HCT116 (cell line): ENCODE measurements at regions not wholly inside any gene's neighbourhood (a gene's known extent, or its start where the extent isn't known, plus 50 kb on each side); places are given as distances from the start of the nearest gene placed in this dataset.

Source experiments
- ATAC-seq: fragments of 200-7000 bp; cut with Tn5 transposase; 2 replicates; pipeline ENCODE4 v1.9.1; 2020; ENCODE audit warnings: mild to moderate bottlenecking, moderate library complexity
- BruUV-seq: library from RNA; stranded (reverse); fragments of 400-500 nt; replicated peaks from 2 replicates; lab custom pipeline; 2021; lab: Mats Ljungman, UMichigan
- CTCF ChIA-PET: fragments of 300-600 bp; sonication (Branson Sonifier 250); formaldehyde crosslinking; loops from one replicate; lab custom pipeline; 2021; ENCODE audit warnings: antibody characterized with exemption; lab: Charles Lee
- POLR2A ChIA-PET: fragments of 300-600, 350-600 bp; sonication (Branson Sonifier 250); formaldehyde crosslinking; loops from one replicate; lab custom pipeline; 2021; ENCODE audit warnings: antibody characterized with exemption; lab: Charles Lee
- RAD21 ChIA-PET, 2 experiments: fragments of 300-600 bp; sonication (Branson Sonifier 250); formaldehyde crosslinking; loops; one replicate each; lab custom pipeline; 2023; ENCODE audit warnings: low total read pairs in 2 of 2; ENCODE audit not compliant: uncharacterized antibody in 2 of 2, unreplicated experiment in 2 of 2, low non-redundant PET in 1 of 2; lab: Charles Lee
- DNase-seq: peaks from one replicate; pipeline ENCODE4 v3.0.0-alpha.2; 2010; ENCODE audit warnings: low read depth, low spot score
- H2AFZ ChIP-seq: fragments of 200-600 bp; shearing (Covaris generic), sonication (generic); 2 replicates; pipeline ENCODE4 v1.6.1; 2017; ENCODE audit warnings: low read depth, mixed run types, mixed read lengths, antibody characterized with exemption, low read length; ENCODE audit not compliant: poor library complexity, severe bottlenecking
- H3K27ac ChIP-seq: 2 replicates; pipeline ENCODE4 v1.5.1; 2012; ENCODE audit warnings: low read depth, low read length
- H3K27me3 ChIP-seq: fragments of 200-600 bp; sonication (generic); 2 replicates; pipeline ENCODE4 v1.6.1; 2016; ENCODE audit warnings: mixed run types, low read length, mixed read lengths; ENCODE audit not compliant: insufficient read depth
- H3K36me3 ChIP-seq, 2 experiments: fragments of 200-500 bp in 1 of 2; fragments of 200-600 bp in 1 of 2; sonication (Bioruptor generic) in 1 of 2; sonication (generic) in 1 of 2; 2 replicates each; pipeline versions ENCODE4 v1.5.1 to v1.6.1; 2014 to 2016; ENCODE audit warnings: low read length in 2 of 2, inconsistent platforms in 1 of 2, mixed read lengths in 1 of 2, mixed run types in 1 of 2; ENCODE audit not compliant: insufficient read depth in 2 of 2, control insufficient read depth in 1 of 2
- H3K4me1 ChIP-seq, 2 experiments: fragments of 200-600 bp in 1 of 2; sonication (generic) in 1 of 2; 2 replicates each; pipeline versions ENCODE4 v1.5.1 to v1.6.1; 2012 to 2017; ENCODE audit warnings: low read length in 2 of 2, inconsistent platforms in 1 of 2, mild to moderate bottlenecking in 1 of 2, mixed read lengths in 1 of 2, mixed run types in 1 of 2, moderate library complexity in 1 of 2; ENCODE audit not compliant: insufficient read depth in 2 of 2, control insufficient read depth in 1 of 2
- H3K4me2 ChIP-seq: fragments of 200-600 bp; sonication (generic); 2 replicates; pipeline ENCODE4 v1.6.1; 2017; ENCODE audit warnings: mixed run types, low read length, mixed read lengths
- H3K4me3 ChIP-seq, 2 experiments: fragments of 200-600 bp in 1 of 2; sonication (generic) in 1 of 2; replicated peaks in 1 of 2; 2 replicates each; pipeline ENCODE4 v1.5.1; 2011 to 2016; ENCODE audit warnings: low read length in 2 of 2, control low read depth in 1 of 2, low read depth in 1 of 2, mild to moderate bottlenecking in 1 of 2, mixed read lengths in 1 of 2, mixed run types in 1 of 2
- H3K79me2 ChIP-seq: fragments of 200-600 bp; sonication (generic); 2 replicates; pipeline ENCODE4 v1.6.1; 2017; ENCODE audit warnings: mild to moderate bottlenecking, mixed run types, low read length, moderate library complexity, mixed read lengths; ENCODE audit not compliant: insufficient read depth
- H3K9ac ChIP-seq: fragments of 200-600 bp; sonication (generic); 2 replicates; pipeline ENCODE4 v1.6.1; 2016; ENCODE audit warnings: low read length, mixed read lengths
- H3K9me2 ChIP-seq: fragments of 200-600 bp; sonication (generic), shearing (Covaris generic); 2 replicates; pipeline ENCODE4 v1.6.1; 2017; ENCODE audit warnings: mixed run types, mild to moderate bottlenecking, moderate library complexity; ENCODE audit not compliant: insufficient read depth
- H3K9me3 ChIP-seq, 2 experiments: fragments of 200-500 bp in 1 of 2; fragments of 200-600 bp in 1 of 2; sonication (Bioruptor generic) in 1 of 2; sonication (generic) in 1 of 2; 2 replicates each; pipeline ENCODE4 v1.6.1; 2014 to 2017; ENCODE audit warnings: low read length in 2 of 2, mixed read lengths in 2 of 2, inconsistent platforms in 1 of 2, low read depth in 1 of 2, mild to moderate bottlenecking in 1 of 2, mixed run types in 1 of 2, moderate library complexity in 1 of 2; ENCODE audit not compliant: control insufficient read depth in 1 of 2, insufficient read depth in 1 of 2
- H4K20me1 ChIP-seq: fragments of 200-600 bp; sonication (generic), shearing (Covaris generic); 2 replicates; pipeline ENCODE4 v1.6.1; 2017; ENCODE audit warnings: mixed run types, mild to moderate bottlenecking, moderate library complexity; ENCODE audit not compliant: insufficient read depth
- ATF3 ChIP-seq: IDR thresholded peaks from 2 replicates; pipeline ENCODE4 v1.6.1; 2012
- CEBPB ChIP-seq: IDR thresholded peaks from 2 replicates; pipeline ENCODE4 v1.6.1; 2012; ENCODE audit warnings: low read depth
- EGR1 ChIP-seq: IDR thresholded peaks from 2 replicates; pipeline ENCODE4 v1.6.1; 2012; ENCODE audit warnings: low read depth
- ELF1 ChIP-seq: IDR thresholded peaks from 2 replicates; pipeline ENCODE4 v1.6.1; 2012; ENCODE audit warnings: low read depth, borderline replicate concordance
- EZH2 ChIP-seq: fragments of 200-600 bp; sonication (generic); IDR thresholded peaks from 2 replicates; pipeline ENCODE4 v1.6.1; 2017; ENCODE audit warnings: antibody characterized with exemption, mixed run types
- EZH2phosphoT487 ChIP-seq: fragments of 200-600 bp; IDR thresholded peaks from 2 replicates; pipeline ENCODE4 v1.6.1; 2018; ENCODE audit warnings: antibody characterized with exemption, borderline replicate concordance
- SP1 ChIP-seq: IDR thresholded peaks from 2 replicates; pipeline ENCODE4 v1.6.1; 2012; ENCODE audit warnings: low read depth
- TCF7L2 ChIP-seq: IDR thresholded peaks from 2 replicates; pipeline ENCODE4 v1.7.0; 2011; ENCODE audit warnings: borderline replicate concordance, inconsistent platforms; ENCODE audit not compliant: insufficient read depth, insufficient read length; ENCODE audit errors: extremely low read depth
- YY1 ChIP-seq: IDR thresholded peaks from 2 replicates; pipeline ENCODE4 v1.6.1; 2011; ENCODE audit warnings: low read length, low read depth, moderate library complexity, mild to moderate bottlenecking; ENCODE audit not compliant: insufficient replicate concordance; ENCODE audit errors: extremely low read depth
- ZBTB33 ChIP-seq: IDR thresholded peaks from 2 replicates; pipeline ENCODE4 v1.6.1; 2011; ENCODE audit warnings: mild to moderate bottlenecking, low read length, moderate library complexity; ENCODE audit not compliant: insufficient replicate concordance; ENCODE audit errors: extremely low read depth
- intact Hi-C: fragments of 100-400 bp; cut with micrococcal nuclease; formaldehyde crosslinking; loops from 2 replicates; pipeline ENCODE4 v1.10.0; 2022
- TF ChIP-seq, protein P1 (sequence below): IDR thresholded peaks from 2 replicates; pipeline ENCODE4 v1.6.1; 2012

DNA sequence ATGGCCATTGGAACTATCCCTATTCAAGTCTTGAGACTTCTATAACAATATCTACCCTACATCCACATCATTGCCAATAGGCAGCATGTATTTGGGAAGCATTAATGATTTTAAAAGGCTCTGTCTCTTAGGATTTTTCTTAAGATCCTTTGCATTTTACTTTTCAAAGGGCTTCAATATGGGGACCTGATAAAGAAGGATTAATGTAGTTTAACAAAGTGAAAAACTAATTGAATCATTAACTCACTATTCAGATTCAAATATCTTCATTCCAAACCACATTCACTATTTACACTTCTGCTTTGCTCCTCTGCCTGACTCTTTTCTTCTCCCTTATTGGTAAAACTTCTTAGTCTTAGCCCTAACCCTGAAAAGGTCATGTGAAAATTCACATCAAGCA is 333.0 kb downstream of the EPHA7 start:
- RAD21 ChIA-PET: no interaction called here
- no peak overlapping the region for H2AFZ ChIP-seq
- TF ChIP-seq EGR1 (no peak), CEBPB (no peak)
- TF ChIP-seq, all 23 proteins: peak for 0
- DNase-seq (no peak), ATAC-seq (no peak)
- H3K4me1 ChIP-seq: no peaks in the 10 kb centered on the region
- H3K79me2 ChIP-seq: no peaks in the 10 kb centered on the region
- no peak overlapping the region for H3K27ac ChIP-seq
- no peaks in the 10 kb centered on the region for H3K36me3 ChIP-seq
- H3K9me3 ChIP-seq: peaks cover 3 to 6% of the 10 kb centered on the region in 2 experiments; a peak in 2 of 4 replicates
- ChIA-PET POLR2A (no interaction called here), CTCF (no interaction called here)
- no peaks in the 10 kb centered on the region for H4K20me1 ChIP-seq
- no peak overlapping the region for H3K9ac ChIP-seq
- no TSS peak for BruUV-seq
- intact Hi-C loops: no loop called here
- no peaks in the 10 kb centered on the region for H3K27me3 ChIP-seq
- H3K4me3 ChIP-seq: no peak overlapping the region
- no peak overlapping the region for H3K4me2 ChIP-seq
- H3K9me2 ChIP-seq: no peaks in the 10 kb centered on the region

DNA sequence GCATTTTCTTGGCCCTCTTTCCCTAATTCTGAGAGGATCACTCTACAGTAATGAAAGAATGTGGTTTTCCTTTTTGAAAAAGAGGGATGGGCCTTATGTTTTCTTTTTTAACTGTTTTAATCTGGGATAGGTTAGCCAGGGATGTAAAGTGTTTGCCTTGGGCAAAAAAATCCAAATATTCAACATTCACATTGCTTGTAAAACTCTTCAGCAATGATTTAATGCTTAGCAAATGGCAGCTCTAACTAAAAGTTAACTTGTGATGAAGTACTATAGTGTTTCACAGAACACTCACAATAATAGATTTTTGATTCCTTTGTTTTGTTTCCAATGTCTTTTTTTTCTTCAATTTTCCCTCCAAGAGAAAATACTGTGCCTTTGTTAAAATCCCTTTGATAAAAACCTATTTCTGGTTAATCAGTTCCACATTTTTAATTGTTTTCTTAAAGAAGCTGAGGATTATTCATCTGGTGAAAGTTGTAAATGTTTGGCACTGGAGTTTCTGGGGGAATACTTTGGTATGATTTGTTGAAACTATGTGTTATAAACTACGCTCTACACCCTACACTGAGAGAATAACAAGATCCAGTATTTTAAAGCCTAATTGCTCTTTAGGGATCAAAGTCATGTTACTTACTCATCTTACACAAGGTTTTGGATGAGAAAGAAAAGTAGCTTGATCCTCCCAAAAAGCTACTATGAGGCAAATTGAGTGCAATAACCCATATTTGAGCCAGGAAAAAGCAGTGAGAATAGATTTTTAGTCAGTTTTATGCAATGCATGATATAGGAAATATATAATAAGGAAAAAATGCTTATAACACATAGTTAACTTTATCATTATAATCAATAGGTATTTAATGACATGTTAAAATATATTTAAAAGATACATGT is 335.8 kb downstream of the EPHA7 start:
- Histone ChIP-seq H4K20me1 (no peaks in the 10 kb centered on the region), H3K9me2 (no peaks in the 10 kb centered on the region), H3K27ac (no peak overlapping the region), H2AFZ (no peak overlapping the region), H3K27me3 (no peaks in the 10 kb centered on the region), H3K79me2 (no peaks in the 10 kb centered on the region), H3K4me1 (no peaks in the 10 kb centered on the region), H3K4me2 (no peak overlapping the region), H3K36me3 (no peaks in the 10 kb centered on the region), H3K9me3 (peaks cover 8 to 22% of the 10 kb centered on the region in 2 experiments; a peak in 2 of 4 replicates), H3K4me3 (no peak overlapping the region), H3K9ac (no peak overlapping the region)
- ChIA-PET RAD21 (no interaction called here), CTCF (no interaction called here), POLR2A (no interaction called here)
- DNase-seq (no peak), ATAC-seq (no peak)
- BruUV-seq: no TSS peak
- intact Hi-C loops: no loop called here
- no peak for TF ChIP-seq YY1
- no peak for TF ChIP-seq ELF1
- TF ChIP-seq, protein P1, sequence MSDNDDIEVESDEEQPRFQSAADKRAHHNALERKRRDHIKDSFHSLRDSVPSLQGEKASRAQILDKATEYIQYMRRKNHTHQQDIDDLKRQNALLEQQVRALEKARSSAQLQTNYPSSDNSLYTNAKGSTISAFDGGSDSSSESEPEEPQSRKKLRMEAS: no peak
- TF ChIP-seq TCF7L2: no peak
- TF ChIP-seq EZH2: no peak
- TF ChIP-seq SP1: no peak
- TF ChIP-seq EZH2phosphoT487: no peak
- no peak for TF ChIP-seq EGR1
- no peak for TF ChIP-seq ATF3
- no peak for TF ChIP-seq ZBTB33
